ENCODE measurements at regions not wholly inside any gene's neighbourhood (a gene's known extent, or its start where the extent isn't known, plus 50 kb on each side); places are given as distances from the start of the nearest gene placed in this dataset.
"Not testable (repeated sequence)": the region's sequence is repeated elsewhere in the genome, so short reads cannot be mapped to it uniquely, and the experiment has no call there.

DNA sequence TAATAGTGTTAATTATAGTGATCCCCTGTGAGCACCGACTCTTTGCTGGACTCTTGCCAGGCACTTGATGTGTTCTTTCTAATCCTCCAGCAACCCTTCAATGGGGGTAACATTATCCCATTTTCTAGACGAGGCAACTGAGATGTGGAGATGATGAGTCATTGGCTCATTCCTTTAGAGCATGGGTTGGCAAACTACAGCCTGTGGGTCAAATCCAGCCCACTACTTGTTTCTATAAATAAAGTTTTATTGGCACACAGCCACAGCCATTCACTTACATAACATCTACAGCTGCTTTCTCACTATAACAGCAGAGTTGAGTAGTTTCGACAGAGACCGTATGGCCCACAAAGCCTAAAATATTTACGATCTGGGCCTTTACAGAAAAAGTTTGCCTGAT, 249.5 kb upstream of the KCNG1 start:
- no peak overlapping the region for H3K27ac ChIP-seq
- TF ChIP-seq, protein P1, sequence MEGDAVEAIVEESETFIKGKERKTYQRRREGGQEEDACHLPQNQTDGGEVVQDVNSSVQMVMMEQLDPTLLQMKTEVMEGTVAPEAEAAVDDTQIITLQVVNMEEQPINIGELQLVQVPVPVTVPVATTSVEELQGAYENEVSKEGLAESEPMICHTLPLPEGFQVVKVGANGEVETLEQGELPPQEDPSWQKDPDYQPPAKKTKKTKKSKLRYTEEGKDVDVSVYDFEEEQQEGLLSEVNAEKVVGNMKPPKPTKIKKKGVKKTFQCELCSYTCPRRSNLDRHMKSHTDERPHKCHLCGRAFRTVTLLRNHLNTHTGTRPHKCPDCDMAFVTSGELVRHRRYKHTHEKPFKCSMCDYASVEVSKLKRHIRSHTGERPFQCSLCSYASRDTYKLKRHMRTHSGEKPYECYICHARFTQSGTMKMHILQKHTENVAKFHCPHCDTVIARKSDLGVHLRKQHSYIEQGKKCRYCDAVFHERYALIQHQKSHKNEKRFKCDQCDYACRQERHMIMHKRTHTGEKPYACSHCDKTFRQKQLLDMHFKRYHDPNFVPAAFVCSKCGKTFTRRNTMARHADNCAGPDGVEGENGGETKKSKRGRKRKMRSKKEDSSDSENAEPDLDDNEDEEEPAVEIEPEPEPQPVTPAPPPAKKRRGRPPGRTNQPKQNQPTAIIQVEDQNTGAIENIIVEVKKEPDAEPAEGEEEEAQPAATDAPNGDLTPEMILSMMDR (IDR thresholded peaks at IDR 0.05) = no peak
- intact Hi-C loops (cut with DNase I; ENCODE audit: low total_unique reads) = no loop called here
- H3K9me3 ChIP-seq = peaks cover 0 to 4% (median 0%) of the 10 kb centered on the region in 3 donors
- no peak overlapping the region for H3K4me3 ChIP-seq
- no peaks in the 10 kb centered on the region for H3K36me3 ChIP-seq
- H3K4me1 ChIP-seq = peaks cover 0 to 20% (median 6%) of the 10 kb centered on the region in 4 donors
- DNase-seq = no peak
- peaks cover 0 to 16% of the 10 kb centered on the region in 2 donors for H3K27me3 ChIP-seq

DNA sequence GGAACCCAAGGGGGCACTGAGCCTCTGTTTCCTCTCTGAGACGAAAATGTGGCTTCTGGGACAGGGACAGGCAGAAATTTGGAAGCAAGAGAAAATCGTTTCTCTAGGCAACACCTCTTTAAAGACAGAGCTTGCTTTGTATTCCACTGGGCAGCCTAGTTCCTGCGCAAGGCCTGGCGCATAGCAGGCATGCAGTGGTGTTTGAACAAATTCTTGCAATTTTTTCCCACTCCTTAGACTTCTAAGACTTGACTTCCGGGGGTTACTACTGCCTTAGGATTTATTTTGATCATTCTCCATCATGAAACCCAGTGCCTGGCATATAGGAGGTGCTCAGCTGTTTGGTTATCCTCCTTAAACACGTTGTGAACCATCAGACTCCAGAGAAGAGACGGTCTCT, 249.0 kb upstream of the KCNG1 start:
- no peaks in the 10 kb centered on the region for H3K36me3 ChIP-seq
- no peak overlapping the region for H3K27ac ChIP-seq
- H3K4me1 ChIP-seq = peaks cover 0 to 20% (median 6%) of the 10 kb centered on the region in 4 donors
- TF ChIP-seq, protein P1 (IDR thresholded peaks at IDR 0.05) = no peak
- H3K27me3 ChIP-seq = peaks cover 0 to 12% of the 10 kb centered on the region in 2 donors
- intact Hi-C loops (cut with DNase I; ENCODE audit: low total_unique reads) = no loop called here
- H3K9me3 ChIP-seq = peaks cover 0 to 4% (median 0%) of the 10 kb centered on the region in 3 donors
- no peak overlapping the region for H3K4me3 ChIP-seq
- no peak for DNase-seq

DNA sequence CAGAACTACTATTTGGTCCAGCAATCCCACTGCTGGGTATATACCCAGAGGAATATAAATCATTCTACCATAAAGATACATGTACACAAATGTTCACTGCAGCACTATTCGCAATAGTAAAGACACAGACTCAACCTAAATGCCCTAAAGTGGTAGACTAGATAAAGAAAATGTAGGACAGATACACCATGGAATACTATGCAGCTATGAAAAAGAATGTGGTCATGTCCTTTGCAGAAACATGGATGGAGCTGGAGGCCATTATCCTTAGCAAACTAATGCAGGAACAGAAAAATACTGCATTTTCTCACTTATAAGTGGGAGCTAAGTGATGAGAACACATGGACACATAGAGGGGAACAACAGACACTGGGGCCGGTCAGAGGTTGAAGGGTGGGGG, 248.4 kb upstream of the KCNG1 start:
- H3K27ac ChIP-seq; H3K9me3 ChIP-seq; H3K4me3 ChIP-seq; DNase-seq; H3K27me3 ChIP-seq; intact Hi-C loops (cut with DNase I; ENCODE audit: low total_unique reads); H3K36me3 ChIP-seq: not testable (repeated sequence)
- H3K4me1 ChIP-seq = peaks cover 0 to 18% (median 6%) of the 10 kb centered on the region in 4 donors

DNA sequence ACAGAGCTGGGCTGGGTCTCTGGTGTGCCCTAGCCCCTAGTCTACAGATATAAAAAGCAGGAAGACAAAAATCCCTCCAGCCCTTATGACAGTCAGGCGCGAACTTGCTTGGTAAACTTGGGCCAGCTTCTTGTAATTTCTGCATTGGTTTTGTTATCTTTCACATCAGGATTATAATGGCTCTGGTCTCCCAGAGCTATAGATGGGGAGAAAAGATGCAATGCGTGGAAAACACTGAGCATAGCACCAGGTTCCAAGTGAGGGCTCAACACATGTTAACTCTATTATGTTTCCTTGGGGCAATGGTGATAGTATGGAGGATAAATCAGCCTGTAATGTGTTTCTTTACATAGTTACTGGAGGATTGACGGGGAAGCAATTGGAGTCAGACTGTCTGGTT, 246.8 kb upstream of the KCNG1 start:
- TF ChIP-seq, protein P1 (IDR thresholded peaks at IDR 0.05) = no peak
- intact Hi-C loops (cut with DNase I; ENCODE audit: low total_unique reads) = no loop called here
- H3K27me3 ChIP-seq = no peaks in the 10 kb centered on the region
- H3K27ac ChIP-seq = no peak overlapping the region
- peaks cover 0 to 8% (median 4%) of the 10 kb centered on the region in 4 donors for H3K4me1 ChIP-seq
- H3K36me3 ChIP-seq = no peaks in the 10 kb centered on the region
- H3K9me3 ChIP-seq = peaks cover 0 to 4% (median 0%) of the 10 kb centered on the region in 3 donors
- no peak overlapping the region for H3K4me3 ChIP-seq
- no peak for DNase-seq

DNA sequence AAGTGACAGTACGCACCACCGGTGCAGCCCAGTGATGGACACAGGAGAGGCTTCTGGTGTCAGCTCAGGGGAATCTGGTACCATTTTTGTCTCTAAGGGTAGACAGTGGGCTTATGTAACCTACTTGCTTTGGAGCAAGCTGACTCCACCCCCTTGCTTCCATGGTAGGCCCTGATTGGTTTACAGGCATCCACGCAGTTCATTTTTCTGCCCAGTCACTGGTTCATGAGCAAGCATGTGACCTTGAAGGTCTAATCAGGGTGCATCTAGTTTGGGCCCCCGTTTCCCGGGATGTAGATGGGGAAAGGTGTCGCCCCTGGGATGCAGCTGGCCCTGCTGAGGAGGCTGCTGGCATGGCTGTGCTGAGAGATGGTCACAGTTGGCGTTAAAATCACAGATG, 244.8 kb upstream of the KCNG1 start:
- TF ChIP-seq, protein P1 (IDR thresholded peaks at IDR 0.05) = no peak
- Histone ChIP-seq H3K4me3 (no peak overlapping the region), H3K27me3 (no peaks in the 10 kb centered on the region), H3K27ac (no peak overlapping the region), H3K4me1 (peaks cover 0 to 3% (median under 1%) of the 10 kb centered on the region in 4 donors), H3K9me3 (peaks cover 0 to 4% (median 0%) of the 10 kb centered on the region in 3 donors), H3K36me3 (no peaks in the 10 kb centered on the region)
- intact Hi-C loops (cut with DNase I; ENCODE audit: low total_unique reads) = no loop called here
- DNase-seq = no peak

DNA sequence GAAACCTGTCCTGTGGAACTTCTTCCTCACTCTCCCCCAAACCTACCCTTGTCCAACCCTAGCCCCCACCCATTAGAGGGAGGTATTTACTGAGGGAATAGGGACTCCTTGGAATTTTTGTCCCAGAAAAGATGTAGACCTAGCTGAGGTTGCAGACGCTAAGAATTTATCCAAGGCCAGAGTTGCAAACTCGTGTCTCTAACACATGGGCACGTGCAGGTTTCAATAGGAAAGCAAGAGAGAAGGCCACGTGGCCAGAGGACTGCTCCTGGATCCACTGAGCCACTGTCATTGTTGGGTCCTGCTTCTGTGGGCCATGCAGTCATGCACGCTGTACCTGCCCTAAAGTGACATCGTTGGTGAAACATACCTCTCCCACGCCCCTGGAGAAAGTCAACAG, 243.4 kb upstream of the KCNG1 start:
- Histone ChIP-seq H3K4me1 (no peaks in the 10 kb centered on the region), H3K27ac (no peak overlapping the region), H3K9me3 (peaks cover 0 to 4% (median 0%) of the 10 kb centered on the region in 3 donors), H3K4me3 (no peak overlapping the region), H3K27me3 (no peaks in the 10 kb centered on the region), H3K36me3 (no peaks in the 10 kb centered on the region)
- no peak for DNase-seq
- intact Hi-C loops (cut with DNase I; ENCODE audit: low total_unique reads) = no loop called here
- TF ChIP-seq, protein P1 (IDR thresholded peaks at IDR 0.05) = no peak
